Spleen (tissue), 7 donors: ENCODE measurements at regions not wholly inside any gene's neighbourhood (a gene's known extent, or its start where the extent isn't known, plus 50 kb on each side); places are given as distances from the start of the nearest gene placed in this dataset.

ENCODE experiments used
- CTCF ChIP-seq, 11 experiments: fragments of 200-600 bp in 7 of 11; fragments of 450-650 bp in 4 of 11; sonication (generic) in 4 of 11; IDR thresholded peaks in 8 of 11; conservative IDR thresholded peaks in 3 of 11; 1 replicate in 7 of 11; 2 replicates in 4 of 11; pipeline versions ENCODE4 v1.4.0 to v1.8.0; 2016 to 2021; ENCODE audit warnings: antibody characterized with exemption in 11 of 11, inconsistent platforms in 4 of 11, mild to moderate bottlenecking in 1 of 11
- POLR2A ChIP-seq, 3 donors: fragments of 450-650 bp; IDR thresholded peaks; one replicate each; pipeline ENCODE4 v1.5.1; 2017; ENCODE audit warnings: antibody characterized with exemption in 3 of 3, mild to moderate bottlenecking in 1 of 3
- POLR2AphosphoS5 ChIP-seq, 3 donors: sonication (generic); formaldehyde crosslinking; IDR thresholded peaks; one replicate each; pipeline ENCODE4 v1.5.1; 2017; ENCODE audit warnings: antibody characterized with exemption in 3 of 3
- donor health status: DM: no; HTN: no; CAD: no; lungs with moderate emphysema.
- donor health status: DM: no; HTN: no; CAD: no.
- donor health status: DM: no; HTN: no; CAD: no.

GRCh38 chr13:48817166-48817802 lies 158.4 kb upstream of the FNDC3A start:
- TF ChIP-seq CTCF (IDR thresholded peaks at IDR 0.05 in 8 of 11, conservative IDR thresholded peaks at IDR 0.05 in 3 of 11): no peak
- no peak for TF ChIP-seq POLR2A (IDR thresholded peaks at IDR 0.05)
- TF ChIP-seq POLR2AphosphoS5 (IDR thresholded peaks at IDR 0.05): no peak
